ENCODE measurements at regions not wholly inside any gene's neighbourhood (a gene's known extent, or its start where the extent isn't known, plus 50 kb on each side); places are given as distances from the start of the nearest gene placed in this dataset.

GRCh38 chr17:72302735-72303134 is 181.9 kb downstream of the SOX9 start:
- DNase-seq, result no peak

GRCh38 chr17:72303787-72304733 is 183.2 kb downstream of the SOX9 start:
- no peak for DNase-seq

GRCh38 chr17:72304859-72305258 is 184.0 kb downstream of the SOX9 start:
- no peak for DNase-seq

GRCh38 chr17:72305472-72305871 is 184.7 kb downstream of the SOX9 start:
- DNase-seq, result no peak

- DNase-seq, result no peak
Observed at GRCh38 chr17:72306037-72306436, 185.2 kb downstream of the SOX9 start.

GRCh38 chr17:72307836-72308235 is 187.0 kb downstream of the SOX9 start:
- no peak for DNase-seq

GRCh38 chr17:72308744-72309385 is 188.0 kb downstream of the SOX9 start:
- DNase-seq, result no peak

GRCh38 chr17:72311004-72311403 is 190.2 kb downstream of the SOX9 start:
- DNase-seq, result no peak

- DNase-seq, result no peak
Observed at GRCh38 chr17:72315122-72315913, 194.5 kb downstream of the SOX9 start.

- no peak for DNase-seq
Observed at GRCh38 chr17:72318131-72318530, 197.3 kb downstream of the SOX9 start.

GRCh38 chr17:72321896-72322295 is 201.1 kb downstream of the SOX9 start:
- DNase-seq, result no peak

GRCh38 chr17:72332367-72332766 is 211.5 kb downstream of the SOX9 start:
- DNase-seq, result no peak

GRCh38 chr17:72333570-72333969 is 212.8 kb downstream of the SOX9 start:
- DNase-seq, result no peak

- DNase-seq, result no peak
Observed at GRCh38 chr17:72334205-72334604, 213.4 kb downstream of the SOX9 start.

- no peak for DNase-seq
Observed at GRCh38 chr17:72336026-72336803, 215.4 kb downstream of the SOX9 start.

- no peak for DNase-seq
Observed at GRCh38 chr17:72336804-72337070, 215.9 kb downstream of the SOX9 start.

GRCh38 chr17:72338304-72338703 is 217.5 kb downstream of the SOX9 start:
- no peak for DNase-seq

- DNase-seq, result no peak
Observed at GRCh38 chr17:72338847-72339790, 218.3 kb downstream of the SOX9 start.

GRCh38 chr17:72340836-72341235 is 220.0 kb downstream of the SOX9 start:
- no peak for DNase-seq

- no peak for DNase-seq
Observed at GRCh38 chr17:72342061-72342460, 221.2 kb downstream of the SOX9 start.

Data from occipital lobe (tissue), 1 donor.